ENCODE measurements at regions not wholly inside any gene's neighbourhood (a gene's known extent, or its start where the extent isn't known, plus 50 kb on each side); places are given as distances from the start of the nearest gene placed in this dataset.

DNA sequence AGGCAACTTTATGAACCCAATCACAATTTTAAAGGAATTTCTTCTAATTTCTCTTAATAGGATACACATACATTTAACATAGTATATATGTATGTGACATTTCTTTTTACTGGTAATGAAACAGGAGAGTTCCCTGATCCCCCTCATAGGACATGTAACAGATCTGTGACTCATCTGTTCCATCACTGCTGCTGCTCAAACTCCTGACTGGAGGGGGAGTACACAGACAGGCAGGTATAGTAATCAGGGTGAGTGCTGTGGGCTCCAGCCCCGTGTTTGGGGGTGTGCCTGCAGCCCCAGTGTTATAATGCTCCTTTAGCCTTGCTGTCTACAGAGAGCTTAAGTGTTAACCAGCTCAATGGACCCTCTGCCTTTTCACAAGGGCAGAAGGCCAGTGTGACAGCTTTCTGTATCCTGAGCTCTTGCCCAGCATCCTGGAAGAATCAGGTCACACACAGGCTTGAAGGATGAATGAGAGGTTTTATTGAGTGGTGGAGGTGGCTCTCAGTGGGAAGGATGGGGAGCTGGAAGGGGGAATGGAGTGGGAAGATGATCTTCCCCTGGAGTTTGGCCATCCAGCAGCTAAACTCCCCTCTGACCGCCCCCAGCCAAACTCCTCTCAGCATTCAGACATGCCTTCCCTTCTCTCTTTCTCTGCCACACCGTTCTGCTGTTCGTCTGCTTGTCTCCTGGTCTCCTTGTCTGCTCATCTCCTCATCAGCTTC lies 161.3 kb downstream of the ZNF608 start:
- no peak for DNase-seq (ENCODE audit: low read depth, low spot score)

DNA sequence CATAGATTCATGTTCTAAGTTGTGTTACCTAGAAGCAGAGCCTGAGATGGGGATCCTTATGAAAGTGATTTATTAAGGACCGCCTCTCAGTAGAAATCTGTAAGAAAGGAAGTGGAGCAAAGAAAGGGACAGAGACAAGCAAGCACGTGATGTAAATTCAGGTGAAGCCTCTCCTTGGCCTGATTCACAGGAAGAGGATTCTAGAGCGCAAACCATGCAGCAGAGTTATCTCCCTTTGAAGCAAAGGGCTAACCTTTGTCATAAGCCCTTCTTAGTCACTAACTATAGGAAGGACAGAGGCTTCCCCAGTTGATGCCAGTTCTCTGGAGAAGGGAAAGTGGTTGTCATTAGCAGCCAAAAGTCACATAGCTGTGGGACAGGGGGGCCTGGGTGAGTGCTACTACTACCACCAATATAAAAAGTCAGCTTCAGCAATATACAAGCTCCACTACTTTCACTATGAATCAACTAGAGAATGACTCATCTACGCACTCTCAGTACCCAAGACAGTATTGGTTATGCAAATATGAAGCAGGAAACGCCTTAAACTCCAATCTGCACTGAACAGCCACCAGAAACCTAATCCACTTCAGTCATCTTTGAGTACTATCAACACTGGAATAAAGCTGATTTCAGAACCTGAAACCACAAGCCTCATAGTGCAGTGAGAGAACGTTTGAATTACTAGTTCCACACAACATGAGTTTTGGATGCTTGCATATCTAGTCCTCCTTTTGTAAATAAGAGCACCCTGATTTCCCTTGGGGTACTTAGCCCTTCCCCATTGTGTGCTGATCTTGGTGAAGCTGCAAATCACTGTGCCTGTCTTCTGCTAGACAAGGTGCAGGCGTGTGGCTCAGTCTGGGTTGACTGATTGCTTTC lies 162.7 kb downstream of the ZNF608 start:
- peak; percentile 28 for DNase-seq (ENCODE audit: low read depth, low spot score)

- DNase-seq (ENCODE audit: low read depth, low spot score), result no peak
Observed at GRCh38 chr5:124582561-124582840, 163.9 kb downstream of the ZNF608 start.

- no peak for DNase-seq (ENCODE audit: low read depth, low spot score)
Observed at GRCh38 chr5:124581738-124582560, 164.5 kb downstream of the ZNF608 start.

- DNase-seq (ENCODE audit: low read depth, low spot score), result no peak
Observed at GRCh38 chr5:124580925-124581737, 165.3 kb downstream of the ZNF608 start.

DNA sequence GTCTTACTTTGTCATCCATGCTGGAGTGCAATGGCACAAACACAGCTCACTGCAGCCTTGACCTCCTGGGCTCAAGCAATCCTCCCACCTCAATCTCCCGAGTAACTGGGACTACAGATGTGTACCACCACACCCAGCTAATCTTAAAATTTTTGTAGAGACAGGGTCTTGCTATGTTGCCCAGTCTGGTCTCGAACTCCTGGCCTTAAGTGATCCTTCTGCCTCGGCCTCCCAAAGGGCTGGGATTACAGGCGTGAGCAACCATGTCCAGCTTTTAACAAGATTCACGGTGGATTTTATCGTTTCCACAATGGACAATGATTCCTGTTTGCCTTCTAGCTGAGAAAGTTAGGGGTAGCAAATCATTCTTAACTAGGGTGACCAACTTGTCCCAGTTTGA lies 165.9 kb downstream of the ZNF608 start:
- no peak for DNase-seq (ENCODE audit: low read depth, low spot score)

DNA sequence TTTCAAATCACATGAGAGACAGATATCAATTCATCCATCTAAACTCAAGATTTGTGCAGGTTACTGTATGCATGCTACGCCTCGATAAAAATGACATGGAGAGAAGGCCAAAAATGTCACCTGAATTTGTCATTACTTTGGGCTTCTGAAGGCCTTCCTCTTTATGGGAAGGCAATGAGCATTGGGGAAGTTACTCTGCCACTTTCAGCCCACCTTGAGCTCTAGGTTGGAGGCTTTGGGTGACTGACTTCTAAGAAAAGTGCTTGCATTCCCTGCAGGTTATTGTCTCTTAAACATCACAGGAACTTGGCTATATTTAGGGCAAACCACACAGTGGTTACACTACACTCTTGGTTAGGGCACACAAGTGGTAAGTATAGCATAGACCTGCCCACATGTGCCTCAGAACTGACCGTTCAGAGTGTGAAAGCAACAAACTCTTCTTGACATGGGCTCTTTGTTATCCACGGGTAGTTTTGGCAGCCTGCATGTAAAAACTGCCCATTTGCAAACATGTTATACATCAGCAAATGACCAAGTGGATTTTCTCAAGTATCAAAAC lies 169.5 kb downstream of the ZNF608 start:
- DNase-seq (ENCODE audit: low read depth, low spot score), result no peak

- DNase-seq (ENCODE audit: low read depth, low spot score), result no peak
Observed at GRCh38 chr5:124575725-124576124, 170.7 kb downstream of the ZNF608 start.

DNA sequence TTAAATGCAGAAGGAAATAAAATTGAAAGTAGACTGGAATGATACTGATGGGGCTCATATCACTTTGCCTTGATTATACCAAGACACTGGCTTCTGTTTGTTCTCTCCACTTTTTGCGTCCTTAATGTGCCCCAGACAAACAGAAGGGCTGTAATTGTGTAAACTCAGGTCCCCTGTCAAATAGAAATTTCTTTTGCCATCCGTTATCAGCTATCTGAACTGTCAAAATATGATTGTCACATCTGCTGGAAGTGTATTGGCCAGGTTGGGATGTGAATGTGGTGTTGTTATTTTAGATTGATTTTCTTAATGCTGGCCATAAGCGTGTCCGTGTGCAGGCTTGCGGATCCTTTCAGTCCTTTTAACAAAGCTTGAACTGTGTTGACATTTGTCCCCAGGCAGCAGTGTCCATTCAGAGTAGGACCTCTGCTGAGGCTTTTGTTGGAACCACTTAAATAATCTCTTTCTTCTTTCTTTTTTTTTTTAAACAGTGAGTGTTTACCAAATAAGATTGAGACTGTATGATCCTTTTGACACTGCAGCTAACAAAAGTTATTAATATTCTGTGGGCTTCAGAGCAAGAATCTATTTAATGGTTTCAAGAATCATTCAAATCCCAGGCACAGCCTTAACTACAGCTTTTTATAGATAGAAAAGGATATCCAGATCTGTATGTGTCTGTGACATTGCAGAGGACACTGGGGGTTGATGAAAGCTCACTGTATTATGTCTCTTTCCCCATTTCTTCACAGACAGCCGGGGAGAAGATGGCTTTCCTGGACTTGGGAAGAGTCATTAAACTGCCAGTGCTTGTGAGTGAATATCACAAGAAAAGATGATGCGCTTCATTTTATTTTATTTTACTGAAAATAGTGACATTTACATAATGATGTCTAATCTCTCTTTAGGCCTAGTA lies 171.7 kb downstream of the ZNF608 start:
- DNase-seq (ENCODE audit: low read depth, low spot score), result no peak

DNA sequence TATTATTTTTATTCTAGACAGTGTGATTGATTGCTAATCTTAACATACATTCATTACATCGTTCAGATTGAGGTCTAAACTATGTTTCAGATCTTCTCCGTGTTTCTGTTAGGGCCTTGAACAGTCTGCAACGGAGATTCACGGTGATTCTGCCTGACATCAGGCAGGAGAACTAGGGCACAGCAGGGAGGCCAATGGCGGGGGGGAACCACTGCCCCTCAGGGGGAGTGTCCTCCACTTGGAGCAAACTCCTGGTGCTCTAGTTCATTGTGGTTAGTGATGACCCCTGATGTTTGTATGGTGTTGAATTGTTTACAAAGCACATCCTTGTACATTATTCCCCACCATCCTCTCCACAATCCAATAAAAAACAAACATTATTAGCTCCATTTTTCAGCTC lies 173.5 kb downstream of the ZNF608 start:
- DNase-seq (ENCODE audit: low read depth, low spot score), result no peak

GRCh38 chr5:124570285-124571035 lies 176.0 kb downstream of the ZNF608 start:
- no peak for DNase-seq (ENCODE audit: low read depth, low spot score)

GRCh38 chr5:124566875-124567450 lies 179.5 kb downstream of the ZNF608 start:
- no peak for DNase-seq (ENCODE audit: low read depth, low spot score)

DNA sequence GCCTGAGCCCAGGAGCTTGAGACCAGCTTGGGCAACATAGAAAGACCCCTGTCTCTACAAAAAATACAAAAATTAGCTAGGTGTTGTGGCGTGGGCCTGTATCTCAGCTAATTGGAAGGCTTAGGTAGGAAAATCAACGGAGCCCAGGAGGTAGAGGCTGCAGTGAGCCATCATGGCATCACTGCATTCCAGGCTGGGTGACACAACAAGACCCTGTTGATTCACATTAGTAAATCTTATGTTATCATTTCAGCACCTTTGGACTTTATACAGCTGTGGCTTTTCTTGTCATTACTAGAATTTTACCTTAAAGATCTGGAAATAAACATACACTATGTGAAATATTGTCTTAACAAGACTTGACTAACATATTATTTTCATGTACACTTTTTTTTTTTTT lies 185.0 kb downstream of the ZNF608 start:
- no peak for DNase-seq (ENCODE audit: low read depth, low spot score)

GRCh38 chr5:124560370-124560769 lies 186.1 kb downstream of the ZNF608 start:
- no peak for DNase-seq (ENCODE audit: low read depth, low spot score)

- DNase-seq (ENCODE audit: low read depth, low spot score), result no peak
Observed at GRCh38 chr5:124557761-124558160, 188.7 kb downstream of the ZNF608 start.

- no peak for DNase-seq (ENCODE audit: low read depth, low spot score)
Observed at GRCh38 chr5:124554746-124555578, 191.5 kb downstream of the ZNF608 start.

- no peak for DNase-seq (ENCODE audit: low read depth, low spot score)
Observed at GRCh38 chr5:124553911-124554310, 192.5 kb downstream of the ZNF608 start.

DNA sequence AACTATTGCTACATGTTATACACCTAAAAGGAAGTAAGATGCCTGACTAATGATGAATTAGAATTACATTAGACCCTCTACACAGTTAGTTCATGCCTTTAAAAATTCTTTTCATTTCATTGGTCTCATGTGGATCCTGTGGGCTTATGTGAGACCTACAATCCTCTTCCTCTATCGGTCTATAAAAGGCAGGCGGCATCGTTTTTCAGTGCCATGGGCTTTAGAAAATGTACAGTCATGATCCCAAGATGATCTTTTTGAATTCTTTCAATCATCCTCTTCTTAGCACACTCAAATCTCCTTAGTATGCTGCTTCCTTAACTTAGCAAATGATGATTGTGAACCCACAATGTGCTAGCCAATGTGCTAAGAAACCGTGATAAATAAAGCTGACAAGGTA lies 193.9 kb downstream of the ZNF608 start:
- no peak for DNase-seq (ENCODE audit: low read depth, low spot score)

Measured in smooth muscle cell of the brain vasculature (primary cell).